ENCODE measurements at regions not wholly inside any gene's neighbourhood (a gene's known extent, or its start where the extent isn't known, plus 50 kb on each side); places are given as distances from the start of the nearest gene placed in this dataset.

- 75 to 86% (median 79%) methylated on average over 1 of the region's 1 CpG for WGBS, 4 donors
- TF ChIP-seq CTCF (IDR thresholded peaks at IDR 0.05), result no peak
- TF ChIP-seq POLR2A (IDR thresholded peaks at IDR 0.05), result no peak
- ATAC-seq, result no peak
Observed at GRCh38 chr4:28976369-28976768, 1743.8 kb upstream of the PCDH7 start.

GRCh38 chr4:29002151-29002550 is 1718.0 kb upstream of the PCDH7 start:
- intact Hi-C loops (cut with DNase I), result no loop called here
- no peak overlapping the region for H3K27ac ChIP-seq
- H3K27me3 ChIP-seq, result no peaks in the 10 kb centered on the region

More at GRCh38 chr4:28976369-28976768, 1743.8 kb upstream of the PCDH7 start:
- DNase-seq, result no peak
- Histone ChIP-seq H3K27me3 (no peaks in the 10 kb centered on the region), H3K4me1 (no peaks in the 10 kb centered on the region), H3K9me3 (no peaks in the 10 kb centered on the region), H3K4me3 (no peak overlapping the region), H3K27ac (no peak overlapping the region), H3K36me3 (no peaks in the 10 kb centered on the region)
- intact Hi-C loops (cut with DNase I), result no loop called here

GRCh38 chr4:29005838-29006237 is 1714.3 kb upstream of the PCDH7 start:
- TF ChIP-seq POLR2A (IDR thresholded peaks at IDR 0.05) (no peak), CTCF (IDR thresholded peaks at IDR 0.05) (no peak)
- DNase-seq (no peak), ATAC-seq (peak in 1 of 4 donors; percentile 54)
- no peaks in the 10 kb centered on the region for H3K36me3 ChIP-seq
- no peaks in the 10 kb centered on the region for H3K9me3 ChIP-seq
- no peak overlapping the region for H3K27ac ChIP-seq
- intact Hi-C loops (cut with DNase I), result no loop called here
- 54 to 62% (median 55%) methylated on average over 4 of the region's 4 CpGs for WGBS, 4 donors
- H3K27me3 ChIP-seq, result no peaks in the 10 kb centered on the region
- no peak overlapping the region for H3K4me3 ChIP-seq
- peaks cover 0 to 13% (median 0%) of the 10 kb centered on the region in 12 donors for H3K4me1 ChIP-seq

More at GRCh38 chr4:29002151-29002550, 1718.0 kb upstream of the PCDH7 start:
- peaks cover 0 to 13% (median 0%) of the 10 kb centered on the region in 12 donors for H3K4me1 ChIP-seq
- no peak overlapping the region for H3K4me3 ChIP-seq
- no peaks in the 10 kb centered on the region for H3K36me3 ChIP-seq
- DNase-seq, result no peak
- ATAC-seq, result no peak
- TF ChIP-seq POLR2A (IDR thresholded peaks at IDR 0.05) (no peak), CTCF (IDR thresholded peaks at IDR 0.05) (no peak)
- H3K9me3 ChIP-seq, result peaks cover 0 to 12% (median 0%) of the 10 kb centered on the region in 12 donors

GRCh38 chr4:29009908-29010307 is 1710.3 kb upstream of the PCDH7 start:
- intact Hi-C loops (cut with DNase I), result no loop called here
- ATAC-seq, result no peak
- Histone ChIP-seq H3K4me3 (no peak overlapping the region), H3K9me3 (peaks cover 0 to 10% (median 4%) of the 10 kb centered on the region in 12 donors), H3K27me3 (no peaks in the 10 kb centered on the region), H3K4me1 (peaks cover 0 to 6% (median 0%) of the 10 kb centered on the region in 12 donors), H3K36me3 (no peaks in the 10 kb centered on the region), H3K27ac (no peak overlapping the region)
- no peak for DNase-seq
- WGBS, 4 donors, result 65 to 81% (median 69%) methylated on average over 5 of the region's 5 CpGs
- TF ChIP-seq POLR2A (IDR thresholded peaks at IDR 0.05) (no peak), CTCF (IDR thresholded peaks at IDR 0.05) (no peak)

Data from heart left ventricle (tissue), 16 donors.